Natural killer cell treated with Interleukin-12 subunit alpha and Interleukin-12 subunit beta and Interleukin-15 and Interleukin-18, amount 100 ng/mL, for 72 hours (primary cell): ENCODE measurements at regions not wholly inside any gene's neighbourhood (a gene's known extent, or its start where the extent isn't known, plus 50 kb on each side); places are given as distances from the start of the nearest gene placed in this dataset.
"Not testable (repeated sequence)": the region's sequence is repeated elsewhere in the genome, so short reads cannot be mapped to it uniquely, and the experiment has no call there.

Source experiments
- ATAC-seq, 2 donors: fragments of 150-1000 bp; cut with Tn5 transposase in 1 of 2; sonication (Bioruptor Pico), chemical (Tn5 transposase) in 1 of 2; 2 replicates each; pipeline ENCODE4 v1.10.0; 2021
- DNase-seq: peaks from one replicate; pipeline ENCODE4 v3.0.0; 2022; ENCODE audit warnings: low spot score
- H3K27ac Mint-ChIP-seq, 2 donors: 1 replicate in 1 of 2; 2 replicates in 1 of 2; pipeline ENCODE4 v1.8.0; 2022; ENCODE audit warnings: mixed read lengths in 2 of 2, mild to moderate bottlenecking in 1 of 2, moderate library complexity in 1 of 2
- H3K27me3 Mint-ChIP-seq, 2 donors: 1 replicate in 1 of 2; 2 replicates in 1 of 2; pipeline ENCODE4 v1.8.0; 2022; ENCODE audit warnings: mixed read lengths in 2 of 2
- H3K36me3 Mint-ChIP-seq: one replicate; pipeline ENCODE4 v1.8.0; 2022; ENCODE audit warnings: mixed read lengths
- H3K4me1 Mint-ChIP-seq, 2 donors: 1 replicate in 1 of 2; 2 replicates in 1 of 2; pipeline ENCODE4 v1.8.0; 2022; ENCODE audit warnings: low read depth in 2 of 2, mixed read lengths in 2 of 2, mild to moderate bottlenecking in 1 of 2
- H3K4me3 Mint-ChIP-seq: one replicate; pipeline ENCODE4 v1.8.0; 2022; ENCODE audit warnings: mixed read lengths
- H3K9me3 Mint-ChIP-seq: 2 replicates; pipeline ENCODE4 v1.8.0; 2022; ENCODE audit warnings: mixed read lengths

DNA sequence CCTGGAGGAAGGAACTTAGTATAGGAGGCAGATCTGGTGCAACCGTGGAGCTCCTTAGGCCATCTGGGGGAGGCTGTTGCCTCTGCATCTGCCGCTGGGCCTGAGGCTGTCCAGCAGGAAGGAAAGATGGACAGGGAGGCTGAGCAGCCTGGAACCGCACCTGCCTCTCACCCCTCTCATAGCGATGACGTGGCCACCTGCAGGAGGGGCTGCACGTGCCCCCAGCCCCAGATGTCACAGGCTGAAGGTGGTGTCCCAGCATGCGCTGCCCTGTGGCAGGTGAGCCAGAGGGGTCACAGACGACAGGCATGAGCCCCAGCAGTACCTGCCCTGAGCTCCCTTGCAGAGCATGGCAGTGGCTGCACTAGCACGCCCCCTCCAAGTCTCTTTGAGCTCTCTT lies 283.9 kb downstream of the ACTR3B start:
- Mint-ChIP-seq H3K9me3 (peaks cover 3% of the 10 kb centered on the region), H3K27me3 (peaks cover 0 to 7% of the 10 kb centered on the region in 2 donors), H3K36me3 (no peaks in the 10 kb centered on the region), H3K27ac (no peak overlapping the region), H3K4me3 (no peak overlapping the region), H3K4me1 (no peaks in the 10 kb centered on the region)
- ATAC-seq (peak in 1 of 2 donors; percentile 13), DNase-seq (no peak)

DNA sequence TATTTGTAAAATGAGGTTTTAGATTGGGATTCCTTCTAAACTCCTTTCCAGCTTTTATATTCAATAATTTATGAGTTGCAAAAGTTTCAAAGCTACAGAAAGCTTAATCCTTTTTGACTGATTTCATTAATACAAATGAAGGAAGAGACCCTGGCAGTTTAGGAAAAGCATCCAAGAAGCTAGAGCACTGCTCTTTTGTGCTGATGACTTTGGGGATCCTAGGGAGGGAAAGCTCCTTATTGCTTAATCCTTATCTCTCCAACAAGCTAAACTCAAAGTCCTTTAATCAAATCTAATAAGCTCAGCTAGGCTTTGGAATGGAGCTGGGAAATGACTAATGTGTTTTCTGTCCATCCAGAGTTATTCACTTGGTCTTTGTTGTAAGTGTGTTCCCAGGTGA lies 285.4 kb downstream of the ACTR3B start:
- no peak overlapping the region for H3K27ac Mint-ChIP-seq
- peaks cover 0 to 7% of the 10 kb centered on the region in 2 donors for H3K27me3 Mint-ChIP-seq

DNA sequence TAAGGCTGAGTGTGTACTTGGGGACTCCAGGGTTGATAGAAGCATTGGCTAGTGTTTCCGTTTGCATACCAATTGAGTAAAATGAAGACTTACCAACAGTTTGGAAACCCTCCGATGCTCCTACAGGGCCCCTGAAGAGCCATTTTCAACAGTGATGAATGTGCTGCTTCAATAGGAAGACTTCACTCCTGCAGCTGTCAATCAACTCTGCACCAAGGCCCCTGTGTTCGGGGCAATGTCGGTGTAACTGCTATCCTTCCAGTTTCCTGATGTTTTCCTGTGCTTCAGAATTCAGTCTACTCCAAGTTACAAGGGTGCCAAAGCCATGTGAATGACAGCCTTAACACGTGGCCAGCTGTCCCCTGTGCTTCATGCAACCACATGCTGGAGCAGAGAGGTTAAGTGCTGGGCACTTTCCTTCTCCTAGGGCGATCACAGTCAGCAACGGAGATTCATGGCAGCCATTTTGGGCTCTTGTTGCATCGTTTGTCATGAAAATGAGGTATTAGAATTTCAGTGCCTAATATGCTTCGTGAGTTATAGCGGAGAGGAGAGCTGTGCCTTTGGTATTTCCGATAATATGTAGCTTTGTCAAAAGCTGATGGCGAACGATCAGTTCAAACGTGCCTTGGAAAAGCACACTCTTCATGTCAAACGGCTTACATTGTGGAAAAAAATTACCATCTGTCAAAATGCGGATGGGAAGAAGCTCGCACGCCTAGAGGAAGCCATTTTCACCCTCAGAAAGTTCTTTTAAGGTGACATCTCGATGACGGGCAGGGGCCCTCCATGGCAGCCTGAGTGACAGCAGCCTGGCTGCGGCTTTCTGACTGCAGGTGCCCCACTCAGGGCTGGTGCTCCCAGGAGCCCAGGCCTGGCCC lies 287.8 kb downstream of the ACTR3B start:
- H3K27ac Mint-ChIP-seq = no peak overlapping the region
- no peaks in the 10 kb centered on the region for H3K4me1 Mint-ChIP-seq
- ATAC-seq = no peak
- H3K9me3 Mint-ChIP-seq = peaks cover under 1% of the 10 kb centered on the region
- no peak overlapping the region for H3K4me3 Mint-ChIP-seq
- no peak for DNase-seq
- peaks cover 0 to 14% of the 10 kb centered on the region in 2 donors for H3K27me3 Mint-ChIP-seq
- H3K36me3 Mint-ChIP-seq = no peaks in the 10 kb centered on the region

More for the DNA sequence above, 285.4 kb downstream of the ACTR3B start:
- Mint-ChIP-seq H3K36me3 (no peaks in the 10 kb centered on the region), H3K9me3 (peaks cover 3% of the 10 kb centered on the region), H3K4me1 (no peaks in the 10 kb centered on the region), H3K4me3 (no peak overlapping the region)
- DNase-seq (no peak), ATAC-seq (no peak)

DNA sequence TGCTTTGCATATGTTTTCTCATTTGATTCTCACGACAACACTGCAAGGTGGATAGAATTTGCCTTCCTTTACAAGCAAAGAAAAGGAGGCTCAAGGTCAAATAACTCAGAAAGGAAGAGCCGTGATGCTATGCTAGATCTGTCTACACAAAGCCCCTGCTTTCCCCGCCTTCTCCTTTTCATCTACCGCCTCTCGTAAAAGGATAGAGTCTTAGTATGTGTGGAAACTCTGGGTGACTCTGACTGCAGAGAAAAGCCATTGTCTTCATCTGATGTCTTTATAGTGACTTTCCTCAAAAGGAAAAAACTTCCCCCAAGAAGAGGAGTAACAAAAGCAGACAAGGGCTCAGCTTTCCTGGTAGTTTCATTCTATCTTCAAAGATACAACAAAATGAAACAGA lies 292.7 kb downstream of the ACTR3B start:
- ATAC-seq (no peak), DNase-seq (no peak)
- Mint-ChIP-seq H3K36me3 (no peaks in the 10 kb centered on the region), H3K9me3 (no peaks in the 10 kb centered on the region), H3K4me1 (no peaks in the 10 kb centered on the region), H3K27me3 (peaks cover 0 to 7% of the 10 kb centered on the region in 2 donors), H3K4me3 (no peak overlapping the region), H3K27ac (no peak overlapping the region)

DNA sequence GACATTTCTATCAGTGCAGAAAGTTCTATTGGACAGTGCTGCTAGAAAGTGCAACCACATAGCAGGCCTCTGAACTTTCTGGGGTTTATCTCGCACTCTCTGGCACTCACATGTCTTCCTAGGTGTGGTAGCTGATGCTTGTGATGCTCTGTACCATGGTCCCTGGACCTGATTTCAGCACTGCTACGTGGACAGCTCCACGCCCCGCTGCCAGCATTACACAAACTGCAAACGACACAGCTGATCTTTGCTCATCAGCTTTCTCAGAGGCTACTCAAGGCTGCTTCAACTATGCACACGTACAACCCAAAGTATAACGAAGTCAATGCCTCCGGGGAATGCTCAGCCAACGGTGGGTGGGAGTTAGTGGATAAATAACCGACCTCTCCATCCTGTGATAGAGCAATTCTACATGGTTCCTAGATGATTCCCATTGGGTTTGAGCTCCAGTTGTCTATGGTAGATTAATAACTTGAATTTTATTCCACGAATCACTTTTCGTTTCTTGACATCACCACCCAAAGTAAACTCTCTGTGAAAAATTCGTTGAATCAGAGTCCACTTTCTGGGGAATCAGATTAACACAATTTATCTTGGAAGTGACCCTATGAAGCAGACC lies 302.5 kb downstream of the ACTR3B start:
- peaks cover 0 to 7% of the 10 kb centered on the region in 2 donors for H3K27me3 Mint-ChIP-seq
- H3K36me3 Mint-ChIP-seq = no peaks in the 10 kb centered on the region
- no peak for ATAC-seq
- no peaks in the 10 kb centered on the region for H3K4me1 Mint-ChIP-seq
- no peak overlapping the region for H3K4me3 Mint-ChIP-seq
- peaks cover 7% of the 10 kb centered on the region for H3K9me3 Mint-ChIP-seq
- no peak overlapping the region for H3K27ac Mint-ChIP-seq
- DNase-seq = no peak

DNA sequence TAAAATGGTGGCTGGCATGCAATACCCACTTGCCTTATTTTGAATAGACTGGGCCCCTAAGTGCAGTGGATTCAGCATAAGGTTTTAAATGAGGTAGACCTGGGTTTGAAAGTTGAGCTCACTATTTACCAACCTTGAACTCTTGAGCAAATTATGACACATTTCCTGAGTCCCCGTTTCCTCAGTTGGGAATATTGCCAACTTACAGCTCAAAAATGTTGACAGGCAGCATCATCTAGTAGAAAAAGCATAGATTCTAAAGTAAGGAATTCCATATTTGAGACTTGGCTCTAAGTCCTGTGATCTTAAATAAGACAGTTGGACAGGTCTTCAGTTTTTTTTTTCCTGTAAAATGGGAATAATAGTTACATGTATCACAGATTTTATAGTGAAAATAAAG lies 305.5 kb downstream of the ACTR3B start:
- no peak for DNase-seq
- H3K27me3 Mint-ChIP-seq = no peaks in the 10 kb centered on the region
- H3K9me3 Mint-ChIP-seq = peaks cover 10% of the 10 kb centered on the region
- ATAC-seq = no peak
- no peak overlapping the region for H3K4me3 Mint-ChIP-seq
- no peaks in the 10 kb centered on the region for H3K4me1 Mint-ChIP-seq
- no peaks in the 10 kb centered on the region for H3K36me3 Mint-ChIP-seq
- H3K27ac Mint-ChIP-seq = no peak overlapping the region

DNA sequence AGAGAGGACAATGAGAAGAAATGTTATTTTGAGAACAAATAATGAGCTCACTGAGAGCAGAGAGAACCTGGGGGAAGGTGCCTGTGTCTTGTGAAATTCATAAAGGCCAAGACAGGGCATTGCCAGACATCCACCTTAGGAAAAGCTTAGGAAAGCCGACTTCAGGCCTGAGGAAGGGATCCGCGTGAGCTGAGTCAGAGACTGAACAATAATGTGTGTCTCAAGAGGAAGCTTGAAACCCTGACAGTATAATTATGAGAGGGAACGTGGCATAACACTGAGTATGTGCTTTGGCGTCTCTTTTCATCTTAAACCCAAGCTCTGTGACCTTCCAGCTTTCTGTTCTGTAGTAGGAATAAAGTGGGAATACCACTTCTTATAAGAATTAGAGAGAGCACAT lies 307.2 kb downstream of the ACTR3B start:
- no peak for ATAC-seq
- no peak overlapping the region for H3K4me3 Mint-ChIP-seq
- peaks cover 10% of the 10 kb centered on the region for H3K9me3 Mint-ChIP-seq

DNA sequence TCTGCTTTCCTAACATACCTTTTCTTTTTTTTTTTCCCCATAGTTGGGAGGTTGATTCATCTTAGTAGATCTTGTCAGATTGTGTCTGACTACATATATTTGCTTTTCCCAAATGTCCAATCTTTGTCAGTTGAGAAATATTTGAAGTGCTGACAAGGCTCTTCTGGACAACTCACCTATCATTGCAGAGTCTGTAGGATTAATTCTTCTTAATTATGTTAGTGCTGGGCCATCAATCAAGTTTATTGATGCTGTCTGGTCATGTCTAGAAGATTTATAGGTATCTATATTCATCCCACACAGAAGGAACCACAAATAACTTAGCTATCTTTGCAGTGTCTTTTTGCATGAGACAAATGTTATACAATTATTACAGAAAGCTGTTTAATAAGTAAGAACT lies 310.6 kb downstream of the ACTR3B start:
- H3K4me3 Mint-ChIP-seq = no peak overlapping the region
- H3K9me3 Mint-ChIP-seq = peaks cover 3% of the 10 kb centered on the region
- H3K27me3 Mint-ChIP-seq = no peaks in the 10 kb centered on the region
- no peaks in the 10 kb centered on the region for H3K36me3 Mint-ChIP-seq
- no peak overlapping the region for H3K27ac Mint-ChIP-seq
- DNase-seq = no peak
- ATAC-seq = no peak
- H3K4me1 Mint-ChIP-seq = no peaks in the 10 kb centered on the region

More for the DNA sequence above, 307.2 kb downstream of the ACTR3B start:
- Mint-ChIP-seq H3K27ac (no peak overlapping the region), H3K4me1 (no peaks in the 10 kb centered on the region), H3K27me3 (no peaks in the 10 kb centered on the region), H3K36me3 (no peaks in the 10 kb centered on the region)
- no peak for DNase-seq

DNA sequence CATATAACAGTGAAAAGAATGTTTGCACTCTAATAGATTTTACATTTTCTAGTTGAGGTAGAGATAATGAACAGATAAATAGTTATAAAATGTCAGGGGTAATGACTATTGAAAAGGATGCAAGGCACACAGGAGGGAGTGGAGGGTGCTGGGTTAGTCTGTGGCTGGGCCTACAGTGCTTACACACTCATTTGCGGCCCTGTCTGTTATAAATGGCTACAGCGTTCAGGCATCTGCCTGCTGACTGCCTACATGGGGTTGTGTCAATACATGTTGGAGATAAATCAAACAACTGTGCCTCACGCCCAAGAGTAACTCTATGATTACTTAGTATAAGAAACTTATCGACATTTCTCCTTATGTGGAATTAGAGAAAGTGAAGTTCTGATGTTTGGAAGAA lies 313.3 kb downstream of the ACTR3B start:
- Mint-ChIP-seq H3K27ac (no peak overlapping the region), H3K4me1 (no peaks in the 10 kb centered on the region), H3K27me3 (no peaks in the 10 kb centered on the region), H3K9me3 (peaks cover 3% of the 10 kb centered on the region), H3K4me3 (no peak overlapping the region), H3K36me3 (no peaks in the 10 kb centered on the region)
- DNase-seq (no peak), ATAC-seq (no peak)

DNA sequence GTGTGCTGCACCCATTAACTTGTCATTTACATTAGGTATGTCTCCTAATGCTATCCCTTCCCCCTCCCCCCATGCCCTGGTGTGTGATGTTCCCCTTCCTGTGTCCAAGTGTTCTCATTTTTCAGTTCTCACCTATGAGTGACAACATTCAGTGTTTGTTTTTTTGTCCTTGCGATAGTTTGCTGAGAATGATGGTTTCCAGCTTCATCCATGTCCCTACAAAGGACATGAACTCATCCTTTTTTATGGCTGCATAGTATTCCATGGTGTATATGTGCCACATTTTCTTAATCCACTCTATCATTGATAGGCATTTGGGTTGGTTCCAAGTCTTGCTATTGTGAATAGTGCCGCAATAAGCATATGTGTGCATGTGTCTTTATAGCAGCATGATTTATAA lies 316.7 kb downstream of the ACTR3B start:
- not testable (repeated sequence) for H3K9me3 Mint-ChIP-seq, H3K36me3 Mint-ChIP-seq, H3K27ac Mint-ChIP-seq, ATAC-seq, H3K27me3 Mint-ChIP-seq, H3K4me3 Mint-ChIP-seq, H3K4me1 Mint-ChIP-seq, DNase-seq

DNA sequence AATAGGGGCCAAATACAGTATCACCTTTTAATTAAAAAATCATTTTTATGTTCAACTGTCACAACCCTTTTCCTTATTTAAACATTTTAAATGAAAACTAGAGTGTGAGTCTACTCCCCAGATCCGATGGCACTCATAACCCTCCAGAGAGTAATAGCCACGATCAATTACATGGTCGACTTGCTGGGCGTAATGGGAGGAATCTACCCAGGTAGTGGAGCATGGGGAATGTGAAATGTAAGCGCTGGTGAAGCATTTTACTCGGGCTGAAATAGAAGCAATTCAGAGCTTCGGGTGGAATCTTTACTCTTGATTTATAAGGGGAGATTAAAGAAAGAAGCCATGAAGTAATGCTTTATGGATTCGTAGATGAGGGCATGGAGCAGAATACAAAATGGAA lies 321.9 kb downstream of the ACTR3B start:
- no peak overlapping the region for H3K27ac Mint-ChIP-seq
- ATAC-seq (no peak), DNase-seq (no peak)
- H3K4me1 Mint-ChIP-seq = no peaks in the 10 kb centered on the region
- peaks cover 7% of the 10 kb centered on the region for H3K9me3 Mint-ChIP-seq
- H3K36me3 Mint-ChIP-seq = no peaks in the 10 kb centered on the region
- no peak overlapping the region for H3K4me3 Mint-ChIP-seq
- H3K27me3 Mint-ChIP-seq = no peaks in the 10 kb centered on the region

DNA sequence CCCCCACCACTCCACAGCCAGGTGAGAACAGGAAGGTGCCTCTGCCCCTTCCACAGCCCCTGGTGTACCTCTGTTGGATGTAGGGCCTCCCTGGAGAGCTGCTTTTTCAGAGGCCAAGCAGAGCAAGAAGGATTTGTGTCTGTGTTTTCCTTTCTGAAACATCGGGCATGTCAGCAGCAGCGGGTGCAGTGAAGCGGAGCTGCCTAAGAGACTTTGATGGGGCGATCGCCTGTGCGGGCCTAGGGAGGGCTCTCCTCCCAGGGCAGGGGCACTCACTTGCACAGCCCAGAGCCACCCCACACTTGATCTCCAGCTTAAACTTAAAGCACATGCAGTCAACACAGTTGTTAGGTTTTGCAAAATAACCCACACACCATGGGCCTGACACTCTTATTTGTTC lies 324.7 kb downstream of the ACTR3B start:
- H3K4me1 Mint-ChIP-seq = no peaks in the 10 kb centered on the region
- H3K4me3 Mint-ChIP-seq = no peak overlapping the region
- H3K36me3 Mint-ChIP-seq = no peaks in the 10 kb centered on the region
- H3K27ac Mint-ChIP-seq = no peak overlapping the region
- DNase-seq = no peak
- ATAC-seq = no peak
- H3K9me3 Mint-ChIP-seq = peaks cover 7% of the 10 kb centered on the region
- no peaks in the 10 kb centered on the region for H3K27me3 Mint-ChIP-seq

DNA sequence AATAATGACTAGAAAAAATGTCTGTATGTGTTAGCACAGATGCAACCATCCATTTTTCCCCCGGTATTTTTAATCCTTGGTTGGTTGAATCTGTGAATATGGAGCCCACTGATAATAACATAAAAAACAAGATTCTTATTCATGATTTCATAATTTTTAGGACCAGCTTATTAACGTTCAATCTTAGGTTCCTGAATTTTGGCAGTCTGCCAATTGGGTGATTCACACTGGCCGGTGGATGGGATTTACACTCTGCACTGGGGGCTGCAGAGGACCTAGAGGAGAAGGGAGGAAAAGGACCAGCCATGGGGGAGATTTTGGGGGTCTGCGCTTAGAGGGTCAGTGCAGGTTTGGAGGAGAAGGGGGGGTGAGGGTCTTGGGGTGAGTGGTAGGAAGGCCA lies 327.9 kb downstream of the ACTR3B start:
- H3K9me3 Mint-ChIP-seq = peaks cover 9% of the 10 kb centered on the region
- no peaks in the 10 kb centered on the region for H3K4me1 Mint-ChIP-seq
- no peaks in the 10 kb centered on the region for H3K36me3 Mint-ChIP-seq
- DNase-seq (no peak), ATAC-seq (no peak)
- no peak overlapping the region for H3K27ac Mint-ChIP-seq
- no peak overlapping the region for H3K4me3 Mint-ChIP-seq
- no peaks in the 10 kb centered on the region for H3K27me3 Mint-ChIP-seq

DNA sequence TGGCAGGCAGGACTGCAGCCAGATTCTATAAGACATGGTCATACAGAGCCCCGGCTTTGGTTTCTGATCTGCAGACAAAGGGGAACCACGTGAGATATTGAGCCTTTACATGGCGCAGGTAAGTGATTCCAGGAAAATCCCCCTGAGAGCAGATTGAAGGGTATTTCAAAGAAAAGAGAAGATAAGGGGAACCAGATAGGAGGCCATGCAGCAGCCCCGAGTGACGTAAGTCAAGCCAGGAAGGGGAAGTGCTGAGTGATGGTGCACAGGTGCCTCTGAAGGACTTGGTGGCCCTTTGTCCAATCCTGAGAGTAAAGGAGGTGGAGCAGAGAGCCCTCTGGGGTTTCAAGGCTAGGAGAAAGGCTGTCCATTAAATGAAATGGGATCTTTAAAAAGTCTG lies 329.0 kb downstream of the ACTR3B start:
- no peak overlapping the region for H3K27ac Mint-ChIP-seq
- no peaks in the 10 kb centered on the region for H3K36me3 Mint-ChIP-seq
- ATAC-seq (peak in 1 of 2 donors; percentile 28), DNase-seq (no peak)
- H3K4me1 Mint-ChIP-seq = no peaks in the 10 kb centered on the region
- no peaks in the 10 kb centered on the region for H3K27me3 Mint-ChIP-seq
- H3K9me3 Mint-ChIP-seq = peaks cover 9% of the 10 kb centered on the region
- no peak overlapping the region for H3K4me3 Mint-ChIP-seq
